CD4-positive, CD25-positive, alpha-beta regulatory T cell (primary cell): ENCODE measurements at regions not wholly inside any gene's neighbourhood (a gene's known extent, or its start where the extent isn't known, plus 50 kb on each side); places are given as distances from the start of the nearest gene placed in this dataset.

ENCODE experiments used
- ATAC-seq, 2 donors: fragments of 150-1000 bp; cut with Tn5 transposase; one replicate each; pipeline ENCODE4 v1.10.0; 2021; ENCODE audit warnings: low read depth in 2 of 2, moderate number of reproducible peaks in 2 of 2, moderate library complexity in 1 of 2
- DNase-seq, 3 donors: peaks; one replicate each; pipeline versions ENCODE4 v3.0.0 to v3.0.0-alpha.2; 2012 to 2022; ENCODE audit warnings: mixed read lengths in 1 of 3
- H3K27ac ChIP-seq: one replicate; pipeline ENCODE4 v1.7.0; 2013; ENCODE audit warnings: mild to moderate bottlenecking, low read length; ENCODE audit not compliant: insufficient read depth, poor library complexity, severe bottlenecking
- H3K27me3 ChIP-seq: one replicate; pipeline ENCODE4 v1.7.0; 2013; ENCODE audit warnings: low read length; ENCODE audit not compliant: control insufficient read depth, insufficient read depth
- H3K36me3 ChIP-seq: one replicate; pipeline ENCODE4 v1.7.0; 2013; ENCODE audit warnings: mild to moderate bottlenecking, low read length, moderate library complexity; ENCODE audit not compliant: control insufficient read depth, insufficient read depth
- H3K4me1 ChIP-seq: 2 replicates; pipeline ENCODE4 v1.7.0; 2013; ENCODE audit warnings: mild to moderate bottlenecking, low read length; ENCODE audit not compliant: insufficient read depth, control insufficient read depth, poor library complexity, severe bottlenecking
- H3K4me3 ChIP-seq: one replicate; pipeline ENCODE4 v1.7.0; 2013; ENCODE audit warnings: low read depth, mild to moderate bottlenecking, low read length, moderate library complexity
- H3K9me3 ChIP-seq, 2 experiments: 1 replicate in 1 of 2; 2 replicates in 1 of 2; pipeline ENCODE4 v1.7.0; 2013; ENCODE audit warnings: low read length in 2 of 2, mild to moderate bottlenecking in 1 of 2, moderate library complexity in 1 of 2; ENCODE audit not compliant: control insufficient read depth in 2 of 2
- H3K27ac Mint-ChIP-seq, 3 donors: one replicate each; pipeline ENCODE4 v1.8.0; 2020 to 2022; ENCODE audit warnings: mild to moderate bottlenecking in 3 of 3, mixed read lengths in 3 of 3, moderate library complexity in 2 of 3
- H3K27me3 Mint-ChIP-seq: one replicate; pipeline ENCODE4 v1.8.0; 2022; ENCODE audit warnings: mild to moderate bottlenecking, mixed read lengths
- H3K36me3 Mint-ChIP-seq: one replicate; pipeline ENCODE4 v1.8.0; 2020; ENCODE audit warnings: mixed read lengths
- H3K4me1 Mint-ChIP-seq, 4 donors: one replicate each; pipeline ENCODE4 v1.8.0; 2020 to 2022; ENCODE audit warnings: mixed read lengths in 4 of 4, mild to moderate bottlenecking in 1 of 4
- H3K4me3 Mint-ChIP-seq, 4 donors: one replicate each; pipeline ENCODE4 v1.8.0; 2020 to 2022; ENCODE audit warnings: mild to moderate bottlenecking in 4 of 4, mixed read lengths in 4 of 4, moderate library complexity in 3 of 4
- H3K9me3 Mint-ChIP-seq, 7 donors: one replicate each; pipeline ENCODE4 v1.8.0; 2020 to 2022; ENCODE audit warnings: mixed read lengths in 7 of 7, mild to moderate bottlenecking in 3 of 7, moderate library complexity in 2 of 7

GRCh38 chr6:786946-787763 is 94.2 kb upstream of the EXOC2 start:
- Histone ChIP-seq H3K4me3 (no peak overlapping the region), H3K4me1 (no peaks in the 10 kb centered on the region), H3K36me3 (no peaks in the 10 kb centered on the region), H3K9me3 (no peaks in the 10 kb centered on the region), H3K27ac (no peak overlapping the region), H3K27me3 (peaks cover 3% of the 10 kb centered on the region)
- Mint-ChIP-seq H3K36me3 (peaks cover 6% of the 10 kb centered on the region), H3K4me3 (peak overlapping the region in 1 of 4 donors; percentile 76), H3K4me1 (peaks cover 0 to 10% (median 7%) of the 10 kb centered on the region in 4 donors), H3K9me3 (peaks cover 0 to 4% (median 0%) of the 10 kb centered on the region in 7 donors), H3K27ac (no peak overlapping the region), H3K27me3 (peaks cover 11% of the 10 kb centered on the region)
- ATAC-seq: no peak
- DNase-seq: peak in 1 of 3 donors; percentile 31

- Mint-ChIP-seq H3K27ac (no peak overlapping the region), H3K4me3 (no peak overlapping the region), H3K9me3 (peaks cover 0 to 4% (median 0%) of the 10 kb centered on the region in 7 donors), H3K36me3 (no peaks in the 10 kb centered on the region), H3K27me3 (peaks cover 12% of the 10 kb centered on the region), H3K4me1 (peaks cover 0 to 10% (median 7%) of the 10 kb centered on the region in 4 donors)
- Histone ChIP-seq H3K4me3 (no peak overlapping the region), H3K9me3 (no peaks in the 10 kb centered on the region), H3K4me1 (no peaks in the 10 kb centered on the region), H3K27me3 (no peaks in the 10 kb centered on the region), H3K27ac (no peak overlapping the region), H3K36me3 (no peaks in the 10 kb centered on the region)
- no peak for DNase-seq
- ATAC-seq: no peak
Measured at GRCh38 chr6:783966-784735, 91.2 kb upstream of the EXOC2 start.

GRCh38 chr6:782141-782540 is 89.2 kb upstream of the EXOC2 start:
- Mint-ChIP-seq H3K36me3 (no peaks in the 10 kb centered on the region), H3K4me1 (no peaks in the 10 kb centered on the region), H3K27me3 (peaks cover 7% of the 10 kb centered on the region), H3K4me3 (no peak overlapping the region), H3K9me3 (peaks cover 0 to 4% (median 0%) of the 10 kb centered on the region in 7 donors), H3K27ac (no peak overlapping the region)
- Histone ChIP-seq H3K27ac (no peak overlapping the region), H3K27me3 (no peaks in the 10 kb centered on the region), H3K4me3 (no peak overlapping the region), H3K9me3 (no peaks in the 10 kb centered on the region), H3K4me1 (no peaks in the 10 kb centered on the region), H3K36me3 (no peaks in the 10 kb centered on the region)
- DNase-seq: no peak
- ATAC-seq: no peak

- Mint-ChIP-seq H3K9me3 (peaks cover 0 to 4% (median 0%) of the 10 kb centered on the region in 7 donors), H3K27ac (no peak overlapping the region), H3K4me1 (no peaks in the 10 kb centered on the region), H3K27me3 (peaks cover 8% of the 10 kb centered on the region), H3K4me3 (no peak overlapping the region), H3K36me3 (no peaks in the 10 kb centered on the region)
- Histone ChIP-seq H3K36me3 (no peaks in the 10 kb centered on the region), H3K27ac (no peak overlapping the region), H3K27me3 (no peaks in the 10 kb centered on the region), H3K4me3 (no peak overlapping the region), H3K9me3 (no peaks in the 10 kb centered on the region), H3K4me1 (no peaks in the 10 kb centered on the region)
- ATAC-seq (no peak), DNase-seq (no peak)
Measured at GRCh38 chr6:781350-781961, 88.5 kb upstream of the EXOC2 start.

- Mint-ChIP-seq H3K27ac (no peak overlapping the region), H3K9me3 (peaks cover 0 to 6% (median 0%) of the 10 kb centered on the region in 7 donors), H3K4me1 (no peaks in the 10 kb centered on the region), H3K27me3 (peaks cover 12% of the 10 kb centered on the region), H3K4me3 (no peak overlapping the region), H3K36me3 (no peaks in the 10 kb centered on the region)
- DNase-seq (no peak), ATAC-seq (no peak)
- H3K9me3 ChIP-seq: no peaks in the 10 kb centered on the region
- H3K27ac ChIP-seq: no peak overlapping the region
- H3K27me3 ChIP-seq: no peaks in the 10 kb centered on the region
- no peaks in the 10 kb centered on the region for H3K36me3 ChIP-seq
- H3K4me1 ChIP-seq: no peaks in the 10 kb centered on the region
- H3K4me3 ChIP-seq: no peak overlapping the region
Measured at GRCh38 chr6:780706-781105, 87.8 kb upstream of the EXOC2 start.

- no peaks in the 10 kb centered on the region for H3K36me3 Mint-ChIP-seq
- Histone ChIP-seq H3K9me3 (no peaks in the 10 kb centered on the region), H3K27ac (no peak overlapping the region), H3K4me1 (no peaks in the 10 kb centered on the region), H3K36me3 (no peaks in the 10 kb centered on the region), H3K27me3 (peaks cover 3% of the 10 kb centered on the region), H3K4me3 (no peak overlapping the region)
- no peaks in the 10 kb centered on the region for H3K4me1 Mint-ChIP-seq
- DNase-seq: no peak
- H3K9me3 Mint-ChIP-seq: peaks cover 0 to 6% (median 1%) of the 10 kb centered on the region in 7 donors
- H3K27me3 Mint-ChIP-seq: peaks cover 34% of the 10 kb centered on the region
- no peak overlapping the region for H3K27ac Mint-ChIP-seq
- no peak for ATAC-seq
- no peak overlapping the region for H3K4me3 Mint-ChIP-seq
Measured at GRCh38 chr6:776951-777350, 84.0 kb upstream of the EXOC2 start.

GRCh38 chr6:776528-776931 is 83.6 kb upstream of the EXOC2 start:
- H3K27ac ChIP-seq: no peak overlapping the region
- no peaks in the 10 kb centered on the region for H3K9me3 ChIP-seq
- Mint-ChIP-seq H3K27me3 (peaks cover 34% of the 10 kb centered on the region), H3K36me3 (no peaks in the 10 kb centered on the region), H3K9me3 (peaks cover 0 to 6% (median 1%) of the 10 kb centered on the region in 7 donors), H3K27ac (no peak overlapping the region), H3K4me3 (no peak overlapping the region), H3K4me1 (no peaks in the 10 kb centered on the region)
- no peaks in the 10 kb centered on the region for H3K36me3 ChIP-seq
- no peaks in the 10 kb centered on the region for H3K4me1 ChIP-seq
- H3K4me3 ChIP-seq: no peak overlapping the region
- ATAC-seq (no peak), DNase-seq (no peak)
- H3K27me3 ChIP-seq: peaks cover 3% of the 10 kb centered on the region
